GM13976 (cell line): ENCODE measurements at regions not wholly inside any gene's neighbourhood (a gene's known extent, or its start where the extent isn't known, plus 50 kb on each side); places are given as distances from the start of the nearest gene placed in this dataset.

ENCODE experiments used
- DNase-seq: peaks from one replicate; pipeline ENCODE4 v3.0.0; 2012; ENCODE audit warnings: low spot score
- in situ Hi-C: fragments of 300-500 bp; cut with MboI; formaldehyde crosslinking; loops from one replicate; pipeline ENCODE4 v1.12.0; 2022; ENCODE audit warnings: low sequenced_read_pairs, mixed read lengths, inconsistent platforms; ENCODE audit not compliant: unreplicated experiment
- TF ChIP-seq, protein P1 (sequence below): IDR thresholded peaks from 2 replicates; pipeline ENCODE4 v1.5.1; 2012; ENCODE audit warnings: borderline replicate concordance, mild to moderate bottlenecking; ENCODE audit not compliant: insufficient read depth; ENCODE audit errors: extremely low read depth, missing control alignments, control extremely low read depth

DNA sequence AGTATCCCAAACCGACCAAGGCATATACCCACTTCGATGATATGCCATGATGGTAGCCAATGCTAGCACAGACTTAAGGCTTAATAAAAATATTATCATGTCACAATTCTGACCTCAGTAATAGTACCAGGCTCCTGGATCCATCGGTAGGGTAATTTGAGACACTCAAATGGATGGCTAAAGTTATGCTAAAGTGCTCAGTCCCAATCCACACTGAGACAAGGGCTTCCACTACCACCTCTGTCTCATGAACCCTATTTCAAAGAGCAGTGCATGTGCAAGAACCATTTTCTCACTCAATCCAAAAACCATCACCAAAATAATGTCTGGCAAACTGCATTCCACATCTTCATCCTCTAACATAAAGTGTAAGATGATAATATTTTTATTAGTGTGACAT, 122.4 kb upstream of the KRR1 start:
- in situ Hi-C loops, result no loop called here
- TF ChIP-seq, protein P1, sequence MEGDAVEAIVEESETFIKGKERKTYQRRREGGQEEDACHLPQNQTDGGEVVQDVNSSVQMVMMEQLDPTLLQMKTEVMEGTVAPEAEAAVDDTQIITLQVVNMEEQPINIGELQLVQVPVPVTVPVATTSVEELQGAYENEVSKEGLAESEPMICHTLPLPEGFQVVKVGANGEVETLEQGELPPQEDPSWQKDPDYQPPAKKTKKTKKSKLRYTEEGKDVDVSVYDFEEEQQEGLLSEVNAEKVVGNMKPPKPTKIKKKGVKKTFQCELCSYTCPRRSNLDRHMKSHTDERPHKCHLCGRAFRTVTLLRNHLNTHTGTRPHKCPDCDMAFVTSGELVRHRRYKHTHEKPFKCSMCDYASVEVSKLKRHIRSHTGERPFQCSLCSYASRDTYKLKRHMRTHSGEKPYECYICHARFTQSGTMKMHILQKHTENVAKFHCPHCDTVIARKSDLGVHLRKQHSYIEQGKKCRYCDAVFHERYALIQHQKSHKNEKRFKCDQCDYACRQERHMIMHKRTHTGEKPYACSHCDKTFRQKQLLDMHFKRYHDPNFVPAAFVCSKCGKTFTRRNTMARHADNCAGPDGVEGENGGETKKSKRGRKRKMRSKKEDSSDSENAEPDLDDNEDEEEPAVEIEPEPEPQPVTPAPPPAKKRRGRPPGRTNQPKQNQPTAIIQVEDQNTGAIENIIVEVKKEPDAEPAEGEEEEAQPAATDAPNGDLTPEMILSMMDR, result no peak

DNA sequence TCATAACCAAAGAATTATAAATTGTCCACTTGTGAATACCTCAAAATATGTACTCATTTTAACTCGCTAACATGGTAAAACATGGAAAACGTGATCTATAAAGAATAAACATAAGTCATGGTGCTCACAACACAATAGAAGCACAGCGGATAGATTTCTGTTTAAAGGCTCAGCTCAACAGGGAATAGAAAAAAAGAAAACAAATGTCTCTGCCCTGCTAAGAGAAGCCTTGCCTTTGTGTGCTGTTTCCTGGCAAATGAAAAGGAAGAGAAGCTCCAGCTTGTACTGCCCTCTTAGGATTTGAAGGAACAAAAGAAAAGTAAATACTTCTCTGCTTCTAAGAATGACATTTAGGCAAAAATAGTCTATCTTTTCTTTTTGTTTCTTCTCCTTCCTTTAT, 121.0 kb upstream of the KRR1 start:
- TF ChIP-seq, protein P1, result no peak
- no peak for DNase-seq
- in situ Hi-C loops, result no loop called here

More for the DNA sequence above, 122.4 kb upstream of the KRR1 start:
- no peak for DNase-seq

DNA sequence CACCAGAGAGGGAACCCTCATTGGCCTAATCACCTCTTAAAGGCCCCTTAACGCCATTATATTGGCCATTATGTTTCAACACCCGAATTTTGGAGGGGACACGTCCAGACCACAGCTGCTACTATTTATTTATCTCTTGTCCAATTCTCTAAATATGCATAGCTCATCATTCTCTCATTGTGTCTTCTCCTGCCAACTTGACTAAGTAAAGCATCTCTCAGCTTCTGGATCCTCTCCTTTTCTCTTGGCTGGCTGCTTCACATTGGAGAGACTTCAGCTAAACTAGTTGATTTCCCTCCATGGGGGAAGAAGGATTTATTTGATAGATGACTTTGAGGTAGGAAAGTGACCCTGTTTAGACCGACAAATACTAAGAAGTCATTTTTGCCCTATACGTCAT, 120.4 kb upstream of the KRR1 start:
- in situ Hi-C loops, result no loop called here
- TF ChIP-seq, protein P1, result no peak
- DNase-seq, result no peak

DNA sequence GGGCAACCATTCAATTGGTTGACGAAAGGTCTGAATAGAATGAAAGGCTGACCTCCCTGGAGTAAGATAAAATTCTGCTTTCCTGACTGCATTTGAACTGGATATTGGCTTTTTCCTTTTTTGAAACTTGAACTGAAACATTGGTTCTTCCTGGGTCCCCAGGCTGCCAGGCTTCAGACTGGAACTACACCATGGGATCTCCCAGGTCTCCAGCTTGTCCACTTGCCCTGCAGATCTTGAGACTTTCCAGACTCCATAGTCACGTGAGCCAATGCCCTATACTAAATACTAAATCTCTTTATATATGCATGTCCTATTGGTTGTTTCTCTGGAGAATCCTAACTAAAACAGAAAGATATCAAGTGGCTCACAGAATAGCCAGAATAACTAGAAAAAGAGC, 118.7 kb upstream of the KRR1 start:
- DNase-seq, result no peak
- TF ChIP-seq, protein P1, result no peak
- in situ Hi-C loops, result no loop called here

DNA sequence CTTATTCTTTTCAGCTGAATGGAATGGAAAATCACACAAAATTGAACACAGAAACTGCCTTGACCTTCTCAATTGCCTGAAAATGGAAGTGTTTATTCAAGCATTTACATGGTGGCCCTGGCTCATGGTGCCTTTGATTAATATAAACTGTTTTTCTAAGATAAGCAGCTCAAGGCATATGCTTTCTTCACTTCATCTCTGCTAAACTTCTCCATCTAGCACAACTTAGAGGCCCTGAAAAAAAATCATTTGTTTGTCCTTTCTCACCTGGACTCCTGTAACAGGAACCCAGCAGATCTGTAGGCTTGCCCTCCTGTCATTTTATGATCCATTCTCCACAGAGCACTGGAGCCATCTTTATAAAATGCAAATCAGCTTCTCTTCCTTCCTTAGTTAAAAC, 117.5 kb upstream of the KRR1 start:
- no peak for DNase-seq
- in situ Hi-C loops, result no loop called here
- TF ChIP-seq, protein P1, result no peak

DNA sequence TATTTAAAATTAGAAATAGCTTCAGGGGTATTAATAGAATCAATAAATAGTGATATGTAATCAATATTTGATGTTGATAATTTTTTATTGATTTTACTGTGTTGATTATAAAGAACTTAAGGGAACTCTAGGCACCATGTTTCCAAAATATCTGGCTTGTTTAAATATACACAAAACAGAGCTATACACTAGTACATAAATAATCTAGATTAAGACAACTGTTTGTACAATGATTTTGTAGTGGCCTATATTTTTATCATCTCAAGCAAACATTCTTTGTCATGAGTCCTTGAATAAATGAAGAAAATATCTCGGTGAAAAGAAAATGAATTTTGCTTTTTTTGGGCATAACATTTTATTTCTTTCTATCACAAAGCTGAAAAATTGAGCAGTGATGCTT, 117.1 kb upstream of the KRR1 start:
- in situ Hi-C loops, result no loop called here
- TF ChIP-seq, protein P1, result no peak
- no peak for DNase-seq

DNA sequence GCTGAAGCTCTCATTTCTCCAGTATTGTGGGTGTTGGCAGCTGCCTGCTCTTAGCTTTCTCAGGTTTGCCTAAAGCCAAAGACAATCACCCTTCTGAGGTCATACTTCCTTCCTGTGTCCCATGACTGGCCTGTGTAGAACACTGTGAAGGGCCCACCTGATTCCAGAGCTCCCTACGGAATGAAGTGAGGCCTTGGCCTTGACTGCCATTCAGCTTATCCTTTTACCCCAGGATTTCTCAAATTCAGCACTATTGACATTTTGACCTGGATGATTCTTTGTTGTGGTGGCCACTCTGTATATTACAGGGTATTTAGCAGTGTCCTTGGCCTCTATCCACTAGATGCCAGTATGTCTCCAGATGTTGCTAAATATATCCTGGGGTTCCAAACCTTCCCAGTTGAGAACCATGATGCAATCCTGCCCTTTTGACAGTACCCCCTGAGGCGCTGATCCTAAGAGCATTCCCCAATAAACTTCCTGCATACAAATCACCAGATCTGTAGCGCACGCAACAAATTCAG, 112.3 kb upstream of the KRR1 start:
- no peak for DNase-seq
- in situ Hi-C loops, result no loop called here
- TF ChIP-seq, protein P1, result no peak
